HG02870 (cell line): ENCODE measurements at regions not wholly inside any gene's neighbourhood (a gene's known extent, or its start where the extent isn't known, plus 50 kb on each side); places are given as distances from the start of the nearest gene placed in this dataset.

Source experiments
- ATAC-seq: cut with Tn5 transposase; IDR thresholded peaks from one replicate; pipeline ENCODE4 v1.9.1; 2021; ENCODE audit warnings: mild to moderate bottlenecking, moderate library complexity; ENCODE audit not compliant: unreplicated experiment

- ATAC-seq, result no peak
These were observed 338.7 kb upstream of the SMC2 start for GRCh38 chr9:103755441-103755840.

- no peak for ATAC-seq
These were observed 338.1 kb upstream of the SMC2 start for GRCh38 chr9:103755986-103756385.

GRCh38 chr9:103757062-103757461, 337.0 kb upstream of the SMC2 start:
- ATAC-seq, result no peak

- no peak for ATAC-seq
These were observed 332.6 kb upstream of the SMC2 start for GRCh38 chr9:103761466-103761865.

GRCh38 chr9:103789686-103790085, 304.4 kb upstream of the SMC2 start:
- ATAC-seq, result peak; percentile 99

- ATAC-seq, result peak; percentile 100
These were observed 295.5 kb upstream of the SMC2 start for GRCh38 chr9:103798620-103799019.

- no peak for ATAC-seq
These were observed 294.1 kb upstream of the SMC2 start for GRCh38 chr9:103799959-103800358.

GRCh38 chr9:103802068-103802467, 292.0 kb upstream of the SMC2 start:
- no peak for ATAC-seq

GRCh38 chr9:103803245-103803644, 290.9 kb upstream of the SMC2 start:
- no peak for ATAC-seq

- ATAC-seq, result no peak
These were observed 289.9 kb upstream of the SMC2 start for GRCh38 chr9:103804077-103804735.

GRCh38 chr9:103809745-103810144, 284.4 kb upstream of the SMC2 start:
- ATAC-seq, result no peak

GRCh38 chr9:103811462-103811861, 282.6 kb upstream of the SMC2 start:
- ATAC-seq, result no peak

- ATAC-seq, result no peak
These were observed 278.0 kb upstream of the SMC2 start for GRCh38 chr9:103816146-103816545.

GRCh38 chr9:103819936-103820335, 274.2 kb upstream of the SMC2 start:
- no peak for ATAC-seq

- no peak for ATAC-seq
These were observed 273.0 kb upstream of the SMC2 start for GRCh38 chr9:103821115-103821514.

- ATAC-seq, result no peak
These were observed 256.2 kb upstream of the SMC2 start for GRCh38 chr9:103837940-103838339.

- ATAC-seq, result no peak
These were observed 254.9 kb upstream of the SMC2 start for GRCh38 chr9:103839197-103839596.

GRCh38 chr9:103867886-103868285, 226.2 kb upstream of the SMC2 start:
- ATAC-seq, result no peak

- no peak for ATAC-seq
These were observed 221.3 kb upstream of the SMC2 start for GRCh38 chr9:103872811-103873210.

GRCh38 chr9:103881419-103881818, 212.7 kb upstream of the SMC2 start:
- no peak for ATAC-seq

GRCh38 chr9:103889989-103890388, 204.1 kb upstream of the SMC2 start:
- ATAC-seq, result no peak

GRCh38 chr9:103894184-103894583, 199.9 kb upstream of the SMC2 start:
- ATAC-seq, result no peak

- no peak for ATAC-seq
These were observed 195.6 kb upstream of the SMC2 start for GRCh38 chr9:103898550-103898949.
